ENCODE measurements at regions not wholly inside any gene's neighbourhood (a gene's known extent, or its start where the extent isn't known, plus 50 kb on each side); places are given as distances from the start of the nearest gene placed in this dataset.
A peak's percentile ranks its signal among the peaks of the same experiment; 100 is the strongest.

GRCh38 chr13:44074611-44075010 is 194.9 kb downstream of the LACC1 start:
- TF ChIP-seq, protein P1, sequence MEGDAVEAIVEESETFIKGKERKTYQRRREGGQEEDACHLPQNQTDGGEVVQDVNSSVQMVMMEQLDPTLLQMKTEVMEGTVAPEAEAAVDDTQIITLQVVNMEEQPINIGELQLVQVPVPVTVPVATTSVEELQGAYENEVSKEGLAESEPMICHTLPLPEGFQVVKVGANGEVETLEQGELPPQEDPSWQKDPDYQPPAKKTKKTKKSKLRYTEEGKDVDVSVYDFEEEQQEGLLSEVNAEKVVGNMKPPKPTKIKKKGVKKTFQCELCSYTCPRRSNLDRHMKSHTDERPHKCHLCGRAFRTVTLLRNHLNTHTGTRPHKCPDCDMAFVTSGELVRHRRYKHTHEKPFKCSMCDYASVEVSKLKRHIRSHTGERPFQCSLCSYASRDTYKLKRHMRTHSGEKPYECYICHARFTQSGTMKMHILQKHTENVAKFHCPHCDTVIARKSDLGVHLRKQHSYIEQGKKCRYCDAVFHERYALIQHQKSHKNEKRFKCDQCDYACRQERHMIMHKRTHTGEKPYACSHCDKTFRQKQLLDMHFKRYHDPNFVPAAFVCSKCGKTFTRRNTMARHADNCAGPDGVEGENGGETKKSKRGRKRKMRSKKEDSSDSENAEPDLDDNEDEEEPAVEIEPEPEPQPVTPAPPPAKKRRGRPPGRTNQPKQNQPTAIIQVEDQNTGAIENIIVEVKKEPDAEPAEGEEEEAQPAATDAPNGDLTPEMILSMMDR (IDR thresholded peaks at IDR 0.05) = no peak
- no peak for ATAC-seq (ENCODE audit: insufficient number of reproducible peaks, low FRiP score, low read depth)
- peak overlapping the region in 1 of 2 donors; percentile 8 for H3K27ac ChIP-seq

DNA sequence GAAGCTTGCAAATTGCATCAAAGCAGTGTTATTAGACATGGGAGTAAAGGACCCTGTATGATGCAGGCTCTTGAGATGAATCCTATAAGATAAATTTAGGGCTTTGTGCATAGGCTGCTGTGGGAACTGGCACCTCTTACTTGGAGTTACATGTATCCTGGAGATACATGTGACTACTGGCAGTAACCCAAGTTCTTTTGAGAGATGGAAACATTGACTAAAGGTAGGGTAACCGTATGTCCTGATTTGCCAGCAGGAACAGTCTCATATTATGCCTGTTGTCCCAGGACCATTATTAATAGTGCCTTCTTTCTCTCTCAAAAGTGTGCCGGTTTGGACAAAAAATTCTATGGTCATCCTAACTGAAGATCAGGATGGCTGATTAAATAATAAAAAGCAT is 195.4 kb downstream of the LACC1 start:
- Histone ChIP-seq H3K4me3 (no peak overlapping the region), H3K27ac (no peak overlapping the region), H3K27me3 (replicated peaks; ENCODE audit: insufficient read depth) (no peaks in the 10 kb centered on the region), H3K4me1 (ENCODE audit: control insufficient read depth in 1 of 2, low read depth in 2 of 2) (peaks cover 5 to 9% of the 10 kb centered on the region in 2 donors), H3K9me3 (peaks cover 12% of the 10 kb centered on the region), H3K36me3 (no peaks in the 10 kb centered on the region)
- TF ChIP-seq, protein P1 (IDR thresholded peaks at IDR 0.05) = no peak
- ATAC-seq (ENCODE audit: insufficient number of reproducible peaks, low FRiP score, low read depth) = no peak
- no peak for DNase-seq (ENCODE audit: low spot score)

More at GRCh38 chr13:44074611-44075010, 194.9 kb downstream of the LACC1 start:
- Histone ChIP-seq H3K4me3 (no peak overlapping the region), H3K36me3 (no peaks in the 10 kb centered on the region), H3K4me1 (ENCODE audit: control insufficient read depth in 1 of 2, low read depth in 2 of 2) (peaks cover 5 to 9% of the 10 kb centered on the region in 2 donors), H3K27me3 (replicated peaks; ENCODE audit: insufficient read depth) (no peaks in the 10 kb centered on the region), H3K9me3 (peaks cover 12% of the 10 kb centered on the region)
- no peak for DNase-seq (ENCODE audit: low spot score)

GRCh38 chr13:44078806-44079376 is 199.2 kb downstream of the LACC1 start:
- Histone ChIP-seq H3K36me3 (no peaks in the 10 kb centered on the region), H3K27ac (no peak overlapping the region), H3K9me3 (no peaks in the 10 kb centered on the region), H3K4me1 (ENCODE audit: control insufficient read depth in 1 of 2, low read depth in 2 of 2) (peaks cover 5 to 9% of the 10 kb centered on the region in 2 donors), H3K4me3 (no peak overlapping the region), H3K27me3 (replicated peaks; ENCODE audit: insufficient read depth) (no peaks in the 10 kb centered on the region)
- TF ChIP-seq, protein P1 (IDR thresholded peaks at IDR 0.05) = no peak
- DNase-seq (ENCODE audit: low spot score) = no peak
- ATAC-seq (ENCODE audit: insufficient number of reproducible peaks, low FRiP score, low read depth) = no peak

- ATAC-seq (ENCODE audit: insufficient number of reproducible peaks, low FRiP score, low read depth) (no peak), DNase-seq (ENCODE audit: low spot score) (no peak)
- H3K27me3 ChIP-seq (replicated peaks; ENCODE audit: insufficient read depth) = no peaks in the 10 kb centered on the region
- H3K4me3 ChIP-seq = no peak overlapping the region
- peaks cover 5 to 9% of the 10 kb centered on the region in 2 donors for H3K4me1 ChIP-seq (ENCODE audit: control insufficient read depth in 1 of 2, low read depth in 2 of 2)
- no peaks in the 10 kb centered on the region for H3K9me3 ChIP-seq
- TF ChIP-seq, protein P1 (IDR thresholded peaks at IDR 0.05) = no peak
- no peak overlapping the region for H3K27ac ChIP-seq
- H3K36me3 ChIP-seq = no peaks in the 10 kb centered on the region
These were observed 199.9 kb downstream of the LACC1 start for GRCh38 chr13:44079413-44080205.

DNA sequence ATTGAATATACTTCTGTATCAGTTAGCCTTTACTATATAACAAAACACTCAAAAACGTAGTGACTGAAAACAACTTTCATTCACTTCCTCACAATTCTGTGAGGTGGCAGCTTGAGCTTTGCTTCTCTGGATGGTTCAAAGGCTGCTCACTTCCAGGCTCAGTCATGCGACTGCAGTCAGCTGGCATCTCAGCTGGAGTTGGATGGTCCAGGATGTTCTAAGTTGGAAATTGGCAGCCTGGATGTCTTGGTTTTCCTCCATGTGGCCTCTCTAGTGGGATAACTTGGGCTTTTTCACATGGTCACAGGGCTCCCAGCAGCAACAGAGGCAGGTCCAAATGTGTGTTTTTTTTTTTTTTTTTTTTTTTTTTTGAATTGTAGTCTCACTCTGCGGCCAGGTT is 204.4 kb downstream of the LACC1 start:
- no peak overlapping the region for H3K27ac ChIP-seq
- H3K36me3 ChIP-seq = no peaks in the 10 kb centered on the region
- H3K4me1 ChIP-seq (ENCODE audit: control insufficient read depth in 1 of 2, low read depth in 2 of 2) = no peaks in the 10 kb centered on the region
- no peak overlapping the region for H3K4me3 ChIP-seq
- H3K9me3 ChIP-seq = no peaks in the 10 kb centered on the region
- TF ChIP-seq, protein P1 (IDR thresholded peaks at IDR 0.05) = no peak
- ATAC-seq (ENCODE audit: insufficient number of reproducible peaks, low FRiP score, low read depth) (no peak), DNase-seq (ENCODE audit: low spot score) (no peak)
- no peaks in the 10 kb centered on the region for H3K27me3 ChIP-seq (replicated peaks; ENCODE audit: insufficient read depth)
